H9 (cell line): ENCODE measurements at regions not wholly inside any gene's neighbourhood (a gene's known extent, or its start where the extent isn't known, plus 50 kb on each side); places are given as distances from the start of the nearest gene placed in this dataset.

Experiments used
- DNase-seq: peaks from one replicate; pipeline ENCODE4 v3.0.0-alpha.2; 2017
- H2AFZ ChIP-seq: one replicate; pipeline ENCODE4 v1.6.1; 2013; ENCODE audit warnings: mild to moderate bottlenecking, low read length, control low read depth, moderate library complexity
- H2AK5ac ChIP-seq: 2 replicates; pipeline ENCODE4 v1.6.1; 2013; ENCODE audit warnings: low read length, control low read depth, mixed read lengths; ENCODE audit not compliant: insufficient read length
- H2BK120ac ChIP-seq: one replicate; pipeline ENCODE4 v1.6.1; 2013; ENCODE audit warnings: low read depth, mild to moderate bottlenecking, low read length, control low read depth, inconsistent platforms; ENCODE audit not compliant: poor library complexity, severe bottlenecking
- H2BK12ac ChIP-seq: 2 replicates; pipeline ENCODE4 v1.6.1; 2013; ENCODE audit warnings: low read length, control low read depth, mixed read lengths, low read depth; ENCODE audit not compliant: insufficient read length
- H2BK15ac ChIP-seq: 2 replicates; pipeline ENCODE4 v1.6.1; 2013; ENCODE audit warnings: low read depth, low read length, control low read depth
- H2BK20ac ChIP-seq: one replicate; pipeline ENCODE4 v1.6.1; 2013; ENCODE audit warnings: low read depth, mild to moderate bottlenecking, low read length, control low read depth, inconsistent platforms; ENCODE audit not compliant: poor library complexity, severe bottlenecking
- H2BK5ac ChIP-seq: 2 replicates; pipeline ENCODE4 v1.6.1; 2013; ENCODE audit warnings: low read length, control low read depth, mixed read lengths; ENCODE audit not compliant: insufficient read length
- H3K14ac ChIP-seq: 2 replicates; pipeline ENCODE4 v1.6.1; 2013; ENCODE audit warnings: low read length, control low read depth; ENCODE audit not compliant: insufficient read depth
- H3K18ac ChIP-seq: 2 replicates; pipeline ENCODE4 v1.6.1; 2013; ENCODE audit warnings: low read depth, mild to moderate bottlenecking, mixed read lengths, low read length, control low read depth; ENCODE audit not compliant: insufficient read length
- H3K23ac ChIP-seq: 2 replicates; pipeline ENCODE4 v1.6.1; 2013; ENCODE audit warnings: low read length, control low read depth, mixed read lengths, low read depth; ENCODE audit not compliant: insufficient read length
- H3K23me2 ChIP-seq: 2 replicates; pipeline ENCODE4 v1.6.1; 2013; ENCODE audit warnings: low read depth, mild to moderate bottlenecking, mixed read lengths, low read length, control low read depth; ENCODE audit not compliant: insufficient read length, poor library complexity, severe bottlenecking
- H3K27ac ChIP-seq: 2 replicates; pipeline ENCODE4 v1.5.1; 2013; ENCODE audit warnings: low read length, control low read depth, mixed read lengths, low read depth; ENCODE audit not compliant: insufficient read length
- H3K27me3 ChIP-seq: 2 replicates; pipeline ENCODE4 v1.6.1; 2013; ENCODE audit warnings: low read length, control low read depth, inconsistent platforms; ENCODE audit not compliant: insufficient read depth
- H3K4ac ChIP-seq: 2 replicates; pipeline ENCODE4 v1.6.1; 2013; ENCODE audit warnings: low read depth, mild to moderate bottlenecking, control low read depth, inconsistent platforms, low read length, moderate library complexity
- H3K4me1 ChIP-seq: 2 replicates; pipeline ENCODE4 v1.6.1; 2013; ENCODE audit warnings: low read length, control low read depth, inconsistent platforms; ENCODE audit not compliant: insufficient read depth
- H3K4me2 ChIP-seq: 2 replicates; pipeline ENCODE4 v1.6.1; 2013; ENCODE audit warnings: low read length, control low read depth, mixed read lengths; ENCODE audit not compliant: insufficient read length, insufficient read depth
- H3K56ac ChIP-seq: 2 replicates; pipeline ENCODE4 v1.6.1; 2013; ENCODE audit warnings: low read depth, mild to moderate bottlenecking, mixed read lengths, low read length, control low read depth; ENCODE audit not compliant: insufficient read length
- H3K79me1 ChIP-seq: 2 replicates; pipeline ENCODE4 v1.6.1; 2013; ENCODE audit warnings: low read depth, mild to moderate bottlenecking, moderate library complexity, low read length, control low read depth, inconsistent platforms; ENCODE audit not compliant: insufficient read depth, poor library complexity, severe bottlenecking
- H3K79me2 ChIP-seq: 2 replicates; pipeline ENCODE4 v1.6.1; 2013; ENCODE audit warnings: low read length, control low read depth, inconsistent platforms; ENCODE audit not compliant: insufficient read depth
- H3K9ac ChIP-seq: 2 replicates; pipeline ENCODE4 v1.6.1; 2013; ENCODE audit warnings: low read length, control low read depth, mixed read lengths; ENCODE audit not compliant: insufficient read length; ENCODE audit errors: extremely low read depth
- H3K9me3 ChIP-seq: one replicate; pipeline ENCODE4 v1.6.1; 2013; ENCODE audit warnings: low read depth, low read length, inconsistent platforms; ENCODE audit not compliant: control insufficient read depth
- H3T11ph ChIP-seq: one replicate; pipeline ENCODE4 v1.6.1; 2013; ENCODE audit warnings: mild to moderate bottlenecking, low read length, control low read depth, inconsistent platforms
- H4K20me1 ChIP-seq: one replicate; pipeline ENCODE4 v1.6.1; 2013; ENCODE audit not compliant: control insufficient read depth, insufficient read length, insufficient read depth
- H4K5ac ChIP-seq: 2 replicates; pipeline ENCODE4 v1.6.1; 2013; ENCODE audit warnings: low read depth, mild to moderate bottlenecking, mixed read lengths, low read length, control low read depth; ENCODE audit not compliant: insufficient read length
- H4K8ac ChIP-seq: replicated peaks from 2 replicates; pipeline ENCODE4 v1.6.1; 2013; ENCODE audit warnings: low read length, control low read depth, mixed read lengths, low read depth; ENCODE audit not compliant: insufficient read length
- H4K91ac ChIP-seq: 2 replicates; pipeline ENCODE4 v1.6.1; 2013; ENCODE audit warnings: low read depth, mild to moderate bottlenecking, moderate library complexity, mixed read lengths, low read length, control low read depth; ENCODE audit not compliant: insufficient read length
- H3K27ac Mint-ChIP-seq, 3 experiments: 2 replicates in 2 of 3; 3 replicates in 1 of 3; pipeline ENCODE4 v1.8.0; 2020 to 2021; ENCODE audit warnings: mixed read lengths in 3 of 3, mild to moderate bottlenecking in 1 of 3, moderate library complexity in 1 of 3
- H3K27me3 Mint-ChIP-seq: 2 replicates; pipeline ENCODE4 v1.8.0; 2021; ENCODE audit warnings: low read depth, mild to moderate bottlenecking, moderate library complexity, mixed read lengths
- H3K36me3 Mint-ChIP-seq, 3 experiments: 2 replicates in 2 of 3; 3 replicates in 1 of 3; pipeline ENCODE4 v1.8.0; 2020 to 2021; ENCODE audit warnings: low read depth in 3 of 3, mixed read lengths in 3 of 3; ENCODE audit not compliant: insufficient read depth in 1 of 3
- H3K4me1 Mint-ChIP-seq, 2 experiments: 2 replicates each; pipeline ENCODE4 v1.8.0; 2020; ENCODE audit warnings: mixed read lengths in 2 of 2
- H3K4me3 Mint-ChIP-seq, 2 experiments: 2 replicates in 1 of 2; 3 replicates in 1 of 2; pipeline ENCODE4 v1.8.0; 2020 to 2021; ENCODE audit warnings: mild to moderate bottlenecking in 2 of 2, mixed read lengths in 2 of 2, moderate library complexity in 1 of 2
- H3K9me3 Mint-ChIP-seq, 2 experiments: 2 replicates in 1 of 2; 3 replicates in 1 of 2; pipeline ENCODE4 v1.8.0; 2020; ENCODE audit warnings: mild to moderate bottlenecking in 2 of 2, mixed read lengths in 2 of 2, moderate library complexity in 1 of 2
- TF ChIP-seq, protein P1 (sequence below): fragments of 200-600 bp; sonication (generic); conservative IDR thresholded peaks from 3 replicates; pipeline ENCODE4 v1.8.0; 2021; ENCODE audit warnings: antibody characterized with exemption, mild to moderate bottlenecking

DNA sequence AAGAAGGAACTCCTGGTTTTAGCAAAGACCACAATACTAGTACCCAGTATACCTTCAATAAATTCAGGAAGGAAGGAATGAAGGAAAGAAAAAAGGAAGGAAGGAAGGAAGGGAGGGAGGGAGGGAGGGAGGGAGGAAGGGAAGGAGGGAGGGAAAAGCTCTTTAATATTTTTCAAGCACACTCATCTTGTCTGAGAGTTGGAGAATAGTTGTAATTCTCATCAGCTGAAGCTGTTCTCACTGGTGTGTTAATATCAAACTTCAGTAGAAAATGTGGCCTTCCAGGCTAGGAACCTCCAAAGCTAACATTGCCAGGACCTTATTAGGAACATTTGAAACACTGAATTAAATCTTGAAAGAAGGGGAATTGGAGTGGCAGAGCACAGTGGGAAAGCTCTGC, 55.2 kb upstream of the CDH5 start:
- Histone ChIP-seq H4K5ac (no peak overlapping the region), H3K18ac (no peak overlapping the region), H3K9ac (no peak overlapping the region), H3T11ph (no peak overlapping the region), H2BK15ac (no peak overlapping the region), H2AFZ (no peak overlapping the region), H3K9me3 (no peaks in the 10 kb centered on the region), H3K23ac (no peak overlapping the region), H2BK120ac (no peak overlapping the region), H3K14ac (no peak overlapping the region), H3K56ac (no peak overlapping the region), H3K27ac (no peak overlapping the region), H3K79me2 (no peaks in the 10 kb centered on the region), H4K8ac (no peak overlapping the region), H2BK5ac (no peak overlapping the region), H4K20me1 (no peaks in the 10 kb centered on the region), H3K23me2 (no peaks in the 10 kb centered on the region), H2BK12ac (no peak overlapping the region), H2BK20ac (no peak overlapping the region), H3K4me1 (no peaks in the 10 kb centered on the region), H3K4ac (no peak overlapping the region), H3K27me3 (no peaks in the 10 kb centered on the region), H4K91ac (no peak overlapping the region), H3K4me2 (no peak overlapping the region), H3K79me1 (no peaks in the 10 kb centered on the region), H2AK5ac (no peak overlapping the region)
- Mint-ChIP-seq H3K27ac (no peak overlapping the region), H3K36me3 (no peaks in the 10 kb centered on the region), H3K27me3 (peaks cover 19% of the 10 kb centered on the region), H3K4me1 (peaks cover 2 to 5% of the 10 kb centered on the region in 2 experiments; a peak in 3 of 4 replicates), H3K9me3 (no peaks in the 10 kb centered on the region), H3K4me3 (no peak overlapping the region)
- TF ChIP-seq, protein P1, sequence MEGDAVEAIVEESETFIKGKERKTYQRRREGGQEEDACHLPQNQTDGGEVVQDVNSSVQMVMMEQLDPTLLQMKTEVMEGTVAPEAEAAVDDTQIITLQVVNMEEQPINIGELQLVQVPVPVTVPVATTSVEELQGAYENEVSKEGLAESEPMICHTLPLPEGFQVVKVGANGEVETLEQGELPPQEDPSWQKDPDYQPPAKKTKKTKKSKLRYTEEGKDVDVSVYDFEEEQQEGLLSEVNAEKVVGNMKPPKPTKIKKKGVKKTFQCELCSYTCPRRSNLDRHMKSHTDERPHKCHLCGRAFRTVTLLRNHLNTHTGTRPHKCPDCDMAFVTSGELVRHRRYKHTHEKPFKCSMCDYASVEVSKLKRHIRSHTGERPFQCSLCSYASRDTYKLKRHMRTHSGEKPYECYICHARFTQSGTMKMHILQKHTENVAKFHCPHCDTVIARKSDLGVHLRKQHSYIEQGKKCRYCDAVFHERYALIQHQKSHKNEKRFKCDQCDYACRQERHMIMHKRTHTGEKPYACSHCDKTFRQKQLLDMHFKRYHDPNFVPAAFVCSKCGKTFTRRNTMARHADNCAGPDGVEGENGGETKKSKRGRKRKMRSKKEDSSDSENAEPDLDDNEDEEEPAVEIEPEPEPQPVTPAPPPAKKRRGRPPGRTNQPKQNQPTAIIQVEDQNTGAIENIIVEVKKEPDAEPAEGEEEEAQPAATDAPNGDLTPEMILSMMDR: no peak
- no peak for DNase-seq
